ENCODE measurements at regions not wholly inside any gene's neighbourhood (a gene's known extent, or its start where the extent isn't known, plus 50 kb on each side); places are given as distances from the start of the nearest gene placed in this dataset.
A peak's percentile ranks its signal among the peaks of the same experiment; 100 is the strongest.
"Not testable (repeated sequence)": the region's sequence is repeated elsewhere in the genome, so short reads cannot be mapped to it uniquely, and the experiment has no call there.

DNA sequence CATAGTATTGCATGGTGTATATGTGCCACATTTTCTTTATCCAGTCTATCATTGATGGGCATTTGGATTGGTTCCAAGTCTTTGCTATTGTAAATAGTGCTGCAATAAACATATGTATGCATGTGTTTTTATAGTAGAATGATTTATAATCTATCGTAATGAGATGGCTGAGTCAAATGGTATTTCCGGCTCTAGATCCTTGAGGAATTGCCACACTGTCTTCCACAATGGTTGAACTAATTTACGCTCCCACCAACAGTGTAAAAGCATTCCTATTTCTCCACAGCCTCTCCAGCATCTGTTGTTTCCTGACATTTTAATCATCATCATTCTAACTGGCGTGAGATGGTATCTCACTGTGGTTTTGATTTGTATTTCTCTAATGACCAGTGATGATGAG, 608.5 kb upstream of the SEMA6D start:
- DNase-seq (ENCODE audit: low read depth), result not testable (repeated sequence)

DNA sequence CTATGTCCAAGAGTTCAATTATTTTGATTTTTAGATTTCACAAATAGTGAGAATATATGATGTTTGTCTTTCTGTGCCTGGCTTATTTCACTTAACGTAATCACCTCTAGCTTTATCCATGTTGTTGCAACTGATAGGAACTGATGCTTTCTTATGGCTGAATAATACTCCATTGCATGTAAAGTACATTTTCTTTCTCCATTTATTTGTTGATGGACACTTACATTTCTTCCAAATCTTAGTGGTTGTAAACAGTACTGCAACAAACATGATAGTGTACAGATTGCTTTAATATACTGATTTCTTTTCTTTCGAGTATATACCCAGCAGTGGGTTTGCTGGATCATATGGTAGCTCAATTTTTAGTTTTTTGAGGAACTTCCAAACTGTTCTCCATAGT, 600.6 kb upstream of the SEMA6D start:
- DNase-seq (ENCODE audit: low read depth), result no peak

DNA sequence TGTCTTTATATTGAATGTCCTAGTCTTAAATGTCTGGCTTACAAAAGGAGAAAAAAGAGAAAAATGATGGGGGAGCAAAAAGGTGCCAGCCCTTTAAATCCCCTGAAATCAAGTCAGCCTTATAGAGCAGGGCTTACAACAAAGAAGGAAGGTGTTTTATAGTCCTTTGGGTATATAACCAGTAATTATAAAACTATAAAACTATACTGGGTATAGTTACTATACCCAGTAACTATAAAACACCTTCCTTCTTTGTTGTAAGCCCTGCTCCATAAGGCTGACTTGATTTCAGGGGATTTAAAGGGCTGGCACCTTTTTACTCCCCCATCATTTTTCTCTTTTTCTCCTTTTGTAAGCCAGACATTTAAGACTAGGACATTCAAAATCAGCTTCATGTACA, 598.0 kb upstream of the SEMA6D start:
- DNase-seq (ENCODE audit: low read depth), result no peak

DNA sequence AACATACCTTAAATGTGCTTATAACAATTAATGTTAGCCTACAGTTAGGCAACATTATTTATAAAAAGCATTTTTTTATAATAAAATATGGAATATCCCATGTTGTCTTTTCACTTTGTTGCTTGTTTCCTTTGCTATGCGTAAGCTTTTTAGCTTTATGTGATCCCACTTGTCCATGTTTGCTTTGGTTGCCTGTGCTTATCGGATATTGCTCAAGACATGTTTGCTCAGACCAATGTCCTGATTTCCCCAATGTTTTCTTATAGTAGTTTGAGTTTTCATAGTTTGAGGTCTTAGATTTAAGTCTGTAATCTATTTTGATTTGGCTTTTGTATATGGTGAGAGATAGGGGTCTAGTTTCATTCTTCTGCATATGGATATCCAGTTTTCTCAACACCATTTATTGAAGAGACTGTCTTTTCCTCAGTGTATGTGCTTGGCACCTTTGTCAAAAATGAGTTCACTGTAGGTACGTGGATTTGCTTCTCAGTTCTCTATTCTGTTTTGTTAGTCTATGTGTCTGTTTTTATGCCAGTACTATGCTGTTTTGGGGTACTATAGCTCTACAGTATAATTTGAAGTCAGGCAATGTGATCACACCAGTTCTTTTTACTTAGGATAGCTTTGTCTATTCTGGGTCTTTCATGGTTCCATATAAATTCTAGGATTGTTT, 592.7 kb upstream of the SEMA6D start:
- DNase-seq (ENCODE audit: low read depth), result no peak

DNA sequence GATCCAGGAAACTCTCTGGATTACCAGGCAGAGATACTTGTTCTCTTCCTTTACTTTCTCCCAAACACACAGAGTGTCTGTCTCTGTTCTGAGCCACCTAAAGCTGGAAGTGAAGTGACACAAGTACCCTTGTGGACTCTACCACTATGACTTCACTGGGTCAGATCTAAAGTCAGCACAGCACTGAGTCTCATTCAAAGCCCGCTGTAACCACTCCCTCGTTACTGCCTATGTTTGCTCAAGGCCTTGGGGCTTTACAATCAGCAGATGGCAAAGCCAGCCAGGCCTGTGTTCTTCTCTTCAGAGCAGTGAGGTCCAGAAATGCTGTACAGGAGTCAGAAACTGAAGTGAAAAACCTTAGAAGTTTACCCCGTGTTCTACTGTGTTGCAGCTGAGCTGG, 588.3 kb upstream of the SEMA6D start:
- DNase-seq (ENCODE audit: low read depth), result no peak

DNA sequence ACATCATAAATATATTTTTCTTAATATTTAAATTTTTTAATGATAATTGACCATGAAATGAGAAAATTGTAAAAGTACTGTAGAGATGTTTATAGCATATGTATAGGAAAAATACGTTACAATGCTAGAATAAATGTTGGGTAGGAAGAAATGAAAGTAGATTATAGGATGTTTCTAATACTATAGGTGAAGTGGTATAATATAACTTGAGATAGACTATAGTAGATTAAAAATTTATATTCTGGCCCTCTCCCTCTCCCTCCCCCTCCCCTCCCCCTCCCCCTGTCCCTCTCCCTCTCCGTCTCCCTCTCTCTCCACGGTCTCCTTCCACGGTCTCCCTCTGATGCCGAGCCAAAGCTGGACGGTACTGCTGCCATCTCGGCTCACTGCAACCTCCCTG, 585.9 kb upstream of the SEMA6D start:
- not testable (repeated sequence) for DNase-seq (ENCODE audit: low read depth)

DNA sequence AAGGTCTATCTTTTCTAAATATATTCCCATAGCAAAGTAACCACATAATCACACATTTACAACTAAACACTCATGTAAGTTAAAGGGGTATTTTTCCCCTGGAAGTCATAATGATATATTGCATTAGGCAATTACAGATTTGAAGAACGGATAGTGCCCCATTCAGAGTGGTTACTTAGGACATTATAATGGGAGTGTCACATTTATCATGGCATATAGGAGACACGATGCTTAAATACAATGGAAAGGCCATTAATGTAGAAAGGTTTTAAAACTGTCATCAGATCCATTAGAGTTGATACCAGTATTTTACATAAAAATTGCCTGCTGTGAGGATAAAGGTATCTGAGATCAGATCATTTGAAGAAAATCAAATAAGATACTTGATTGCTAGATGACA, 582.0 kb upstream of the SEMA6D start:
- DNase-seq (ENCODE audit: low read depth), result no peak

DNA sequence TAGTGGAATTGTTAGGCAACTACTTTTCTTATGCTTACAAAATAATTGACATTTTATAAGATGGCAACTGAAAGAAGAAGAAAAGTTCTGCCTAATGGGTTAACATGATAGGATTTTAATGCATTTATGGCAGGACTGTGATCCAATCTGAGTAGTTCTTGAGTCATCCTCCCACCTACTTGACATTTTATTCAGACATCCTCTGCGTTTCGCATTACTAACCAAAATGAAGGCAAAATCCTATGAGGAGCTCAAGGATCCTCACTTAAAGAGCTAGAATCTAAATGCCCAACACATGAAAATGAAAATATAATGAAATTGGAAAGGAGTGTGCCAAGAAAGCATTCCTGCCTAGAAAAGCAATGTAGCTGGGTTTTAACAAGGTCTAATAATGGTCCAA, 581.1 kb upstream of the SEMA6D start:
- no peak for DNase-seq (ENCODE audit: low read depth)

DNA sequence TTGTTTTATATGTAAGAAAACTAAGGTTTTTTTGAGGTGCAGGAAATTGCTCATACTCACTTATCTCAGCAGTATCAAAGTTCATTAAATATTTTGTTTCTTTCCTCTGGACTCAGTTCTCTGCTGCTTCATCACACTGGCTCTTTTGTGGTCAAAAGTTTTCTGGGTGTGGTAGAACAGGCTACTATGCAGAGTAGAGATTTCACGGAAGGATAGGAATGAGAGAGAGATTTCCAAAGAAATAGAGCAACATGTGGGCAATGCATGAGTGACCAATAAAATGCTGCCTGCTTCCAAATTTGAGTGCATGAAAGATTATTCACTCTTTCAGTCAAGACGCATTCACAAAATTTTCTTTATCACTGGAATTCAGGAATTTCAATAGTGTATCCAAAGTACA, 577.3 kb upstream of the SEMA6D start:
- DNase-seq (ENCODE audit: low read depth), result no peak

DNA sequence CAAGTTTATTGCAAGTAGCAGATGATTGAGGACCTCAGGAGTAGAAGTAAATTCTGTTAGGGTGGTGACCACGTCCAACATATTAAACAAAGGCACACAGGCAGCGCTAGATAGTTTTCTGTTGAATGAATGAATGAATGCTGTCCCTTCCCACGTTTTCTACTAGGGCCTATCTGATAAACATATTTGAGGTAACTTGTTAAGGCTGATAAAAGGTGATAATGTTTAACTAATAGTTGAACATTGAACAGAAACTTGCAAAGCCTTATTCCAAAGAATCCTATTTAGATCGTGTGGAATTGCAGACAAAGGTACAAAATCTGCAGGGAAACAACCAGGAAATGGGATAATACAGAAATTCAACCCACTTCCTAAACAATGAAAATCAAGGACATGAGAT, 559.5 kb upstream of the SEMA6D start:
- no peak for DNase-seq (ENCODE audit: low read depth)

DNA sequence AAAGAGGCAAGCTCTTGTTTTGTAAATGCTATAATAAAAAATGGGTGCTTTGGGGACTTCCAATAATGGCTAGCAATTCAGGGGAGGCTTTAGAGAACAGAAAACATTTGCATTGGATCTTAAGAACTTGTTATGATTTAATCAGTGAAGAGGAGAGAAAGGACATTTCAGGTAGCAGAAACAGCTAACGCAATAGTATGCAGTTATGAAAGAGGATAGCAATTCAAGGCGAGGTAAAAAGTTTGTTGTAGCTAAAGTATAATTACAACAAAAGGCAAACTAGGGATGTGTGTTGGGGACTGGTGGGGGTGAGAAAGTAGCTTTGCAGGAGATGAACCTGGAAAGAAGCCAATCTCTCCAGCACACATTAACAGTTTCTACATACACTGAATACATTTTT, 558.7 kb upstream of the SEMA6D start:
- DNase-seq (ENCODE audit: low read depth), result no peak

DNA sequence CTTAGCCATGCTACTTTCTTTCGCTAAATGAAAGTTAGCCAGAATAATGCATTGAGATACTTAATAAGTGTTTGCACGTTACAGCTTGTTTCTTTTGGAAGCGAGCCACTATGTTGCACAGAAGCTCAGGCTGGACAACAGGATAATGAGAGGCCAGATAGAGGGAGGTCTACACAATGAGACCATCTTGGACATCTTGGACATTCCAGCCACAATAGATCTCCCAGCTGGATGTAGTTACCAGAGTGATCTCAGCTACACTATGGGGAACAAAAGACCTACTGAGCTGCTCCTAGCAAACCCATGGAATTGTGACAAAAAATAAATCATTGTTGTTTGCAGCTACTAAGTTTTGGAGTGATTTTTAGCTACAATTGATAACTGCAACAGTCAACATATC, 540.1 kb upstream of the SEMA6D start:
- no peak for DNase-seq (ENCODE audit: low read depth)

DNA sequence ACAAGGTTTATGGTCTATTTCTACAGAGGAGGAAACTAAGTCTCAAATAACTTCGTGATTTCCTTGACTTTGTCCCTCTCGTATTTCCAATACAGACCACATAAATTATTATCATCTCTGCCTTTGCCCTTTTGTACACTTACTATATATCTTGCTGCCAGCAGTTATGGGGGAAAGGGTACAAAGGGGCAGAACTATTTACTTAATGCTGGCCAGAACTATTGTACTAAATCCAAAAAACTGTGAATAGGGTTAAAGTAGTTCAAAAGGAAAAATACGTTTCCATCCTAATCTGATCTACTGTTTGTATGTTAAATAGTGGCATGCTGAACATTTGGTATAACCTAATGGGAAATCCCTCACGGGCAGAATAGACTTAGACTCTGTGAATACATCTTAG, 537.3 kb upstream of the SEMA6D start:
- no peak for DNase-seq (ENCODE audit: low read depth)

DNA sequence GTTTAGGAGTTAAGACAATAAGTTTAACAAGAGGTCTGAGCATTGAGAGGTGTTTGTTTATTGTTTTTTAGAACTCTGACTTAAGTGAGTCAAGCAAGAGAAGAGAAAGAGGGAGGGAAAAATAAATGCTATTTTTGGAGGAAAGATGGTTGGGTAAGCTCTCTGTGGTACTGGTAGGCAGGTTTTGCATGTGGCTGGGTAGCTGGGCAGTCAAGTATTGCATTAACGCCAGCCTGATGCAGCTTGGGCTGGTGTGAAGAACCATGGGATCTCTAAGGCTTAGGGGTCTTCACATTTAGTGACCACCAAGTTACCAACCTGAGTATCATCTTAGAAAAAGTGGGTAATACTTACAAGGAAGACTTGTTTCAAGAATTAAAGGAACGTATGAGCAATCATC, 534.5 kb upstream of the SEMA6D start:
- DNase-seq (ENCODE audit: low read depth), result no peak

DNA sequence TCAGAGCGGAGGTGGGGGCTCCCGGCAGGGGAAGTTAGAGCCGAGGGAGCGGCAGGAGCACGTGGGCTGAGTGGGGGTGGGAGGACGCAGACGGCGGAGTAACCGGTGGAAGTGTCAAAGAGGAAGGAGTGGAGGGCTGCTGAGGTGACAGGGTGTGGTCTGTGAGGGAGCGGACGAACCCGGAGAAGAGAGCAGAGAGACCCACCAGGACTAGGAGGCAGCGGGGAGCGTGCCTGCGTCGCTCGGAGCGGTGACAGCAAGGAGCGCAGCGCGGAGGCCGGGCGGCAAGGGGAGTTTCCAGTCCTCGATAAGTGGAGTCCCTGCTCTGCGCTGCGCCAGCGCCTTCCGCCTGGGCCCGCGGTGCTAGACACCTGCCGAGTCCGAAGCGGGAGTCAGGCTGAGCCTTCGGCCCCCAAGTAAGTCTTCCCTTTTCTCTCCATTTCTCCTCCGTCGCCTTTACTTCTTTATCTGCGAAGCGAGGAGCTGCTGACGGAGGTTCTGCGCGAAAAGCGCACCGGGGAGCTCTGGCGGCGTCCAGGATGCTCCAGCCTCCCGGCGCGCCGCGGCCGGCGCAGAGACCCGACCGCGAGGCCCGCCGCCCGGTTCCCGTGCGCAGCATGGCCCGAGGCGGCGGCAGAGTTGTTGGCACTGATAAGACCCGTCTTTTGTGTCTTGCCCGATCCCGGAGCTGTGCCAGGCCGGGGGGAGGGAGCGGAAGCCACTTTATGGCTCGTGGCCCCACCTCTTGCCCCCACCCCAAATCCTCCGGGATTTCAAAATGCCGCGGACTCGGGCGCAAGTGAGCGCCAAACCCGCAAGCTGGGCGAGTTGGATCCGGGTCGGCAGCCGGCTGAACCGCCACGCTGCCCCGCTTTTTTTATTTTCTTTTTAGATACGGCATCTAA, 533.0 kb upstream of the SEMA6D start:
- DNase-seq (ENCODE audit: low read depth), result no peak

DNA sequence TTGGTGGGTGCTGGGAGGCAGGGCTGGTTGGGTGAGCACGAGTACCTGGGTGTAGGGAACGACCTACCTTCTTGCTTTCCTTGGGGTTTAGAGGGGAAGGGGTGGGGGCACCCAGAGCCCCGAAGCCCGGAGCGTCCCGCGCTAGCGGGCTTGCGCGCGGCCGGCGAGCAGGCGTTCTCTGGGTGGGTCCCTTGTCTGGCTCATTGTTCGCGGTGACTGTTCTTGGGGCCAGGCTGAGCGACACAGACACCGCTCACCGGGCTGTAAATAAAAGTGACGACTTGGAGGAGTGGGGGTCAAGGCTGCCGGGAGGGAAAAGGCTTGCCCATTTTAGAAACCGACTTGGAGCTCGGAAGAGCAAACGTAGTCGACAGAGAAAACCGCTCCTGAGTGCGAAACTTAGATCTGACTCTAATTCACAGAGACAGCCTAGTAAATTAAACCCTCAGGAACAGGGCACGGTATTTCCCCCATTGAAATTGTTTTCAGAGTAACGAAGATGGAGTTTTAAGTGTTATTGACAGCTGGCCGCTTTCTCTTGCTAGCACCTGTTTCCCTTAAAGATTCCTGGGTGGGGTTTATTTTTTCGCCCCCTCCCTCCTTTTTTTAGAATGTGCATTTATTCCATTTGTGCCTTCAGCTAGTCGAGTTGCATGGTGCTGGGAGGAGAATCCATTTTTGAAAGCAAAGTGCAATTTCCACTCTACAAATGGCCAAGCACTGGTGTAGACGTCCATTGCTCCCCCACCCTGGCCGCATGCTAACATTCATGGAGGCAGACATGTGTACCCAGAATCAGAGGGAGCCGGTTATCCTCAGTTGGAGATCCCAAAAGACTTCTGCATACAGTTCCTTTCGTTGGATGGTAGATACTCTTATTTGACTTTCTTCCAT, 532.1 kb upstream of the SEMA6D start:
- no peak for DNase-seq (ENCODE audit: low read depth)

DNA sequence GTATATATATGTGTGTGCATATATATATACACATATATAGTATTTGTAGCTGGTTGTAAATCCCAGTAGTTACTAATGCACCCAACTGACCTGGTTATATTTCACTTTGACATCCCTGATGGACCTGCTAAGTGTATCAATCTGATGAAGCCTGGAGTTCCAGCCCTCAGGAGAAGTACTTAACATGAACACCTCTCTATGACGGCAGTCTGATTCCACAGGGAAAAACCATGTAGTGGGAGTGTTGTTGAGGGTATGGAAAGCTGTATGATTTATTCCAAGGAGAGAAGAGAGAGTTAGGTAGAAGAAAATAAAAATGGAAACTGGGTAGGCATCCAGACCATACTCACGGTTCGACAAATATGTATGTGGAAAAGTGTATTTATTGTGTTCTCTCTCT, 531.2 kb upstream of the SEMA6D start:
- DNase-seq (ENCODE audit: low read depth), result no peak

DNA sequence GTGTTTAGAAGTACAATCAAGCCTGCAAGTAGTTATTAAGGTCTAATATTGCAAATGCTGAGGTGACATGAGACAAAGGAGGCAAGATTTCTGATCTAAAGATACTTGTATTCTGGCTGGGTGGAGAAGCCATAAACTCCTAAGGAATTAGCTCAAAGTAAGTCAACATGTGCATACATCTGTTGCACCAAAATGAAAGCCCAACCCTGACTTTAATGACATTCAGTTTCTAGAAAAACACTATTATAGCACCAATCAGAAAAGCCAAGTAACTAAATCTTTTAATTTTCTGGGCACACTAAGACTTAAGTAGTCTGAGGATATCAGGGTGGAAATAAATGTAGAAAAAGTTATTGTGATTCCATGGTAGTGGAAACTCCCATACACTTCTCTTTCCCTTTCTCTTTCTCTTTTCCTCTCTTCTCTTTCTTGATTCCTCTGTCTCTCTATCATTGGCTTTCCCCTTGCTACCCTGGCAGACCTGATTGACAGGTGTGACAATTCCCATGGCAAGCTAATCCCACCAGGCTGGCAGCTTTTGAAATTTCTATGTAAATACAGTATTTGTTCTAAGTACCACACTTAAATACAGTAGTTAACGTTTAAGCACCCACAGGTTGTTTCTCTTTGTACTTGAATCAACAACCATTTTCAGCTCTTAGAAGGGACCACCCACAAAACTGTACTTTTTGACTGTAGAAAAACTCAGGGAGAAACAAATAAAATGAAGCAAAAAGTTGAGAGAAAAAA, 528.4 kb upstream of the SEMA6D start:
- DNase-seq (ENCODE audit: low read depth), result no peak

DNA sequence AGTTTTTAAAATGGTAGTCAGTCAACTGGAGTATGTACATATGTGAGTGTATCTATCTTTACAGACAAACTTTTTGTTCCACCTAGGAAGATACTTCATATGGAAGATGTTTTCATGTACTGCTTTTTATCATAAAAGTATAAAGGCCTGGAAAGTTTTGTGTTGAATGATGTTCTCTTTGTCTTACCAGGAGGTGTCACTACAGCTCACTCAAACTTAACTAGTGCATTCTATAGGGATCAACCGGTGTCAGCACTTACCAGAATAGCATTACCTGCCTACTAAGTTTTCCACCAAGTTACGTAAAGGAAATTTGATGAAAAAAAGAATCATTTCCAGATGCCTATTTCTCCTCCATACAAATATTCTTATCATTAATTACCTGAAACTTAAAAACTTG, 522.6 kb upstream of the SEMA6D start:
- peak; percentile 14 for DNase-seq (ENCODE audit: low read depth)

DNA sequence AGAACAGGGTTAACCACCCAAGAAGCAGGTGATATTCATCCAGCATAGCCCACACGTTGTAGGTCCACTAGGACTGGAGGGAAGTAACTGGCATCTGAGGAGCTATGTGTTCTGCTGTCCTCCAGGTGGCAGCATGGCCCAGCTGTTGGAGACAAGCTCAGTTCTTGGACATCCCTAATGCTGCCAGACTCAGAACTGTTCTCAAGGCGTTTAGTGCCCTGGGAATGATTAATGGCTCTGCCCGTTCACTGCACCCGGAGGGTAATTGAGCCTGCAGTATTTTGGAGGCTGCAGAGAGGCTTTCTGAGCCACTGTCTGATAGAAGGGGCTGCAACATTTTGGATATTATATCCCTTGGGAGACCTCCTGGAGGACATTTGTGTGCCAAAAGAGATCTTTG, 521.3 kb upstream of the SEMA6D start:
- DNase-seq (ENCODE audit: low read depth), result peak; percentile 71

DNA sequence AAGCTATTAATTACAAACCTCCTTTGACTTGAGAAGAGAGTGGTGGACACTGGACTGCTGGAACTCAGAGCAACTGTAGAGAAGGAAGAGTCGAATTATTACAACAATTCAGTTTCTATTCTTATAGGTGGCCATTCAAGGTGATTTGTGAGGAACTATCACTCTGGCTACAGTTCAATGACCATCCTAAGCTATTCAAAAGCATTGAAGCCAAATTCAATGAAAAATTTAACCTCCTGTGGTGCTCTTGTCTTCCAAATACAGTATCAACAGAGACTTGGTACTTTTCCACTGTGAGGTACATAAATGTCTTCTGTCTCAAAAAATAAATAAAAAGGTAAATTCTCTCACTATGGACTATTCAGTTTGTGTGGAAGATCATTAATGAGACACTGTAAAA, 513.3 kb upstream of the SEMA6D start:
- no peak for DNase-seq (ENCODE audit: low read depth)

All from RPMI7951 (cell line).